Stimulated activated CD4-positive, alpha-beta T cell treated with anti-CD3 and anti-CD28 coated beads, Interleukin-1b, Interleukin-23, amount 100 ng/mL, for 24 hours (primary cell): ENCODE measurements at regions not wholly inside any gene's neighbourhood (a gene's known extent, or its start where the extent isn't known, plus 50 kb on each side); places are given as distances from the start of the nearest gene placed in this dataset.

Experiments used
- DNase-seq, 4 experiments: peaks; one replicate each; pipeline ENCODE4 v3.0.0-alpha.2; 2020; ENCODE audit warnings: low read depth in 4 of 4, low spot score in 1 of 4

GRCh38 chr3:174769171-174769570 lies 90.0 kb upstream of the NAALADL2 start:
- DNase-seq: no peak

GRCh38 chr3:174775603-174776002 lies 83.5 kb upstream of the NAALADL2 start:
- DNase-seq: no peak

- no peak for DNase-seq
These were observed 83.0 kb upstream of the NAALADL2 start for GRCh38 chr3:174776123-174776522.

- no peak for DNase-seq
These were observed 82.5 kb upstream of the NAALADL2 start for GRCh38 chr3:174776636-174777035.

GRCh38 chr3:174777813-174778212 lies 81.3 kb upstream of the NAALADL2 start:
- DNase-seq: no peak

- DNase-seq: no peak
These were observed 75.6 kb upstream of the NAALADL2 start for GRCh38 chr3:174783502-174783901.

GRCh38 chr3:174784206-174784934 lies 74.8 kb upstream of the NAALADL2 start:
- DNase-seq: no peak

GRCh38 chr3:174786825-174787224 lies 72.3 kb upstream of the NAALADL2 start:
- no peak for DNase-seq

- DNase-seq: no peak
These were observed 68.0 kb upstream of the NAALADL2 start for GRCh38 chr3:174791161-174791560.

GRCh38 chr3:174792864-174793263 lies 66.3 kb upstream of the NAALADL2 start:
- DNase-seq: no peak
